Activated CD8-positive, alpha-beta T cell treated with anti-CD3 and anti-CD28 coated beads for 36 hours (primary cell): ENCODE measurements at regions not wholly inside any gene's neighbourhood (a gene's known extent, or its start where the extent isn't known, plus 50 kb on each side); places are given as distances from the start of the nearest gene placed in this dataset.

Experiments
- ATAC-seq: fragments of 200-7000 bp; cut with Tn5 transposase; one replicate; pipeline ENCODE4 v1.10.0; 2021; ENCODE audit warnings: mild to moderate bottlenecking, moderate library complexity
- CTCF ChIA-PET: fragments of 350-600 bp; sonication (Branson Sonifier 250); formaldehyde crosslinking; loops from one replicate; lab custom pipeline; 2021; ENCODE audit warnings: antibody characterized with exemption; lab: Charles Lee
- POLR2A ChIA-PET: fragments of 350-600 bp; sonication (Branson Sonifier 250); formaldehyde crosslinking; loops from one replicate; lab custom pipeline; 2021; ENCODE audit warnings: antibody characterized with exemption; lab: Charles Lee
- DNase-seq: peaks from one replicate; pipeline ENCODE4 v3.0.0-alpha.2; 2020
- H3K27ac Mint-ChIP-seq: one replicate; pipeline ENCODE4 v1.8.0; 2021; ENCODE audit warnings: mild to moderate bottlenecking, mixed read lengths
- H3K27me3 Mint-ChIP-seq: one replicate; pipeline ENCODE4 v1.8.0; 2021; ENCODE audit warnings: mixed read lengths
- H3K36me3 Mint-ChIP-seq: one replicate; pipeline ENCODE4 v1.8.0; 2021; ENCODE audit warnings: low read depth, mixed read lengths
- H3K4me1 Mint-ChIP-seq: one replicate; pipeline ENCODE4 v1.8.0; 2021; ENCODE audit warnings: low read depth, mixed read lengths
- H3K4me3 Mint-ChIP-seq: one replicate; pipeline ENCODE4 v1.8.0; 2021; ENCODE audit warnings: mild to moderate bottlenecking, moderate library complexity, mixed read lengths
- H3K9me3 Mint-ChIP-seq: one replicate; pipeline ENCODE4 v1.8.0; 2021; ENCODE audit warnings: mixed read lengths
- CTCF ChIP-seq: fragments of 200-600 bp; IDR thresholded peaks from one replicate; pipeline ENCODE4 v1.8.0; 2022; ENCODE audit warnings: antibody characterized with exemption, mild to moderate bottlenecking
- intact Hi-C: fragments of 100-400 bp; cut with micrococcal nuclease; formaldehyde crosslinking; loops from one replicate; pipeline ENCODE4 v1.10.0; 2022

GRCh38 chr20:7772371-7772770 is 167.9 kb downstream of the HAO1 start:
- Mint-ChIP-seq H3K9me3 (peaks cover 2% of the 10 kb centered on the region), H3K4me3 (no peak overlapping the region), H3K27ac (no peak overlapping the region), H3K27me3 (no peaks in the 10 kb centered on the region), H3K36me3 (no peaks in the 10 kb centered on the region), H3K4me1 (no peaks in the 10 kb centered on the region)
- intact Hi-C loops, result no loop called here
- TF ChIP-seq CTCF, result no peak
- ATAC-seq (no peak), DNase-seq (no peak)
- ChIA-PET POLR2A (no interaction called here), CTCF (no interaction called here)

- intact Hi-C loops, result no loop called here
- H3K27ac Mint-ChIP-seq, result no peak overlapping the region
- CTCF ChIA-PET, result no interaction called here
Measured at GRCh38 chr20:7773511-7773910, 166.7 kb downstream of the HAO1 start.

GRCh38 chr20:7775072-7775471 is 165.2 kb downstream of the HAO1 start:
- Mint-ChIP-seq H3K27me3 (no peaks in the 10 kb centered on the region), H3K27ac (no peak overlapping the region), H3K36me3 (no peaks in the 10 kb centered on the region), H3K4me1 (no peaks in the 10 kb centered on the region), H3K9me3 (peaks cover 2% of the 10 kb centered on the region), H3K4me3 (no peak overlapping the region)
- ATAC-seq (no peak), DNase-seq (no peak)
- ChIA-PET POLR2A (no interaction called here), CTCF (no interaction called here)
- no peak for TF ChIP-seq CTCF
- intact Hi-C loops, result no loop called here

More at GRCh38 chr20:7773511-7773910, 166.7 kb downstream of the HAO1 start:
- Mint-ChIP-seq H3K4me1 (no peaks in the 10 kb centered on the region), H3K4me3 (no peak overlapping the region), H3K36me3 (no peaks in the 10 kb centered on the region), H3K9me3 (peaks cover 2% of the 10 kb centered on the region), H3K27me3 (no peaks in the 10 kb centered on the region)
- ATAC-seq (no peak), DNase-seq (no peak)
- no peak for TF ChIP-seq CTCF
- POLR2A ChIA-PET, result no interaction called here

- Mint-ChIP-seq H3K27me3 (no peaks in the 10 kb centered on the region), H3K4me1 (no peaks in the 10 kb centered on the region), H3K36me3 (no peaks in the 10 kb centered on the region), H3K9me3 (peaks cover 2% of the 10 kb centered on the region), H3K4me3 (no peak overlapping the region), H3K27ac (no peak overlapping the region)
- ATAC-seq, result no peak
- ChIA-PET POLR2A (no interaction called here), CTCF (no interaction called here)
- TF ChIP-seq CTCF, result no peak
- no peak for DNase-seq
- intact Hi-C loops, result no loop called here
Measured at GRCh38 chr20:7776148-7776547, 164.1 kb downstream of the HAO1 start.

GRCh38 chr20:7790189-7790588 is 150.1 kb downstream of the HAO1 start:
- Mint-ChIP-seq H3K27me3 (no peaks in the 10 kb centered on the region), H3K4me1 (no peaks in the 10 kb centered on the region), H3K27ac (no peak overlapping the region), H3K4me3 (no peak overlapping the region), H3K9me3 (peaks cover 4% of the 10 kb centered on the region), H3K36me3 (no peaks in the 10 kb centered on the region)
- ChIA-PET CTCF (no interaction called here), POLR2A (no interaction called here)
- no peak for TF ChIP-seq CTCF
- ATAC-seq (no peak), DNase-seq (no peak)
- intact Hi-C loops, result no loop called here
